Activated T-cell treated with anti-CD3 and anti-CD28 coated beads, Interleukin-2, amount 50 U/mL, for 48 hours (primary cell): ENCODE measurements at regions not wholly inside any gene's neighbourhood (a gene's known extent, or its start where the extent isn't known, plus 50 kb on each side); places are given as distances from the start of the nearest gene placed in this dataset.

Experiments
- DNase-seq, 2 experiments: peaks; one replicate each; pipeline ENCODE4 v3.0.0-alpha.2; 2020

DNA sequence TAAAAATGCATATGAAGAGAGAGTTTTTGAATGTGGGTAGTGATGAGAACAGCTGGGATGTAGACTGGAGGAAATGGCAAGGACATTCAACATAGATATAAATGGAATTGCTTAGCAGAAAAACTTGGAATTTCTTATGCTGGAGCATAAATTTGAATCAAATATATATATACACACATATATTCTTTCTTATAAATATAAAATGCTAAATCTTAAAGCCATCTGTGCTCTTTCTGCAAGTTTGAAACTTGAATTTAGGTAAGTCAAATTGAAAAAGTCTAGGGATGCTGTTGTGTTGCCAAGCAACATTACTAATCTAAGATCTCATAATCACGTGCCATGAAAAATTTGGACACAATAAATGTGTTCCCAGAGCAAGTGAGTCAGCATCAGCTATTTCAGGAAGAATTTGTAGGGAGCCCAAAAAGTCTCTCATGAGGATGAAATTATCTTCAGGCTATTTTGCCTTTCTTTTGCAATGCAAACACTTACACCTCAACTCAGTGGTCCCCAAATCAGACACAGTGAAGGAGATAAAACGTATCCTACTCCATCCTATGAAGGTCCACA, 58.4 kb upstream of the ALDH1A1 start:
- no peak for DNase-seq

- no peak for DNase-seq
Observed at GRCh38 chr9:73009649-73010288, 56.9 kb upstream of the ALDH1A1 start.

GRCh38 chr9:73007966-73008672, 55.3 kb upstream of the ALDH1A1 start:
- DNase-seq = no peak

DNA sequence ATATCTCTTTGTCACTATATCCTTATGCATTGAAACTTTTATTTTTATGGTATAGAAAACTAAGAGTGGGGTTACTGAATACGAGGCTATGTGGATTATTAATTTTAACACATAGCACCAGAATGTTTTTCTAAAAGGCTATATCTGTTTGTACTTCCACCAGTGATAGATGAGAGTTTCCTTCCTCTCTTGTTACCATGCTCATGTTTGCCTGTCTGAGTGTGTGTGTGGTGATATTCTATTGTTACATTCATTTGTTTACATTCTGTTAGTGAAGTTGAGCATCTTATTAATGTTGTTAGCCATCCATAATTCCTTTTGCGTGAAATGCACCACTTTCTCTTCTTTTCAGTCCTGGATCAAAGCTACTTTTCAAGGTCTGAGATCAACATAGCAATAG, 54.1 kb upstream of the ALDH1A1 start:
- no peak for DNase-seq
